H1 (cell line): ENCODE measurements at regions not wholly inside any gene's neighbourhood (a gene's known extent, or its start where the extent isn't known, plus 50 kb on each side); places are given as distances from the start of the nearest gene placed in this dataset.

Source experiments
- CTCF ChIA-PET: fragments of 300-600 bp; sonication (Branson Sonifier 250); formaldehyde crosslinking; loops from one replicate; lab custom pipeline; 2021; ENCODE audit not compliant: partially characterized antibody; lab: Charles Lee
- POLR2A ChIA-PET: fragments of 300-600 bp; sonication (Branson Sonifier 250); formaldehyde crosslinking; loops from one replicate; lab custom pipeline; 2021; ENCODE audit warnings: inconsistent platforms; ENCODE audit not compliant: partially characterized antibody; lab: Charles Lee
- DNase-seq, 2 experiments: peaks; one replicate each; pipeline versions ENCODE4 v3.0.0 to v3.0.0-alpha.2; 2010 to 2022; ENCODE audit warnings: low spot score in 2 of 2, low read depth in 1 of 2, mixed read lengths in 1 of 2
- FAIRE-seq: peaks from 2 replicates; lab custom pipeline; 2011; peaks lifted over from hg19 to GRCh38; lab: Jason Lieb, UNC
- H2AFZ ChIP-seq: 2 replicates; pipeline ENCODE4 v1.8.1; 2012; ENCODE audit warnings: low read length, inconsistent platforms
- H2AK5ac ChIP-seq: 2 replicates; pipeline ENCODE4 v1.6.1; 2013; ENCODE audit warnings: low read depth, low read length
- H2BK120ac ChIP-seq: replicated peaks from 2 replicates; pipeline ENCODE3; 2013; ENCODE audit warnings: low read depth, low read length, inconsistent platforms
- H2BK12ac ChIP-seq: 2 replicates; pipeline ENCODE4 v1.6.1; 2013; ENCODE audit warnings: low read depth, low read length
- H2BK15ac ChIP-seq: 2 replicates; pipeline ENCODE4 v1.6.1; 2013; ENCODE audit warnings: low read length
- H2BK20ac ChIP-seq: 2 replicates; pipeline ENCODE4 v1.6.1; 2013; ENCODE audit warnings: low read length
- H2BK5ac ChIP-seq: 2 replicates; pipeline ENCODE4 v1.6.1; 2013; ENCODE audit warnings: low read depth, low read length
- H3K14ac ChIP-seq: 2 replicates; pipeline ENCODE4 v1.6.1; 2013; ENCODE audit warnings: inconsistent platforms; ENCODE audit not compliant: insufficient read length
- H3K18ac ChIP-seq: 2 replicates; pipeline ENCODE4 v1.6.1; 2013; ENCODE audit warnings: low read length; ENCODE audit errors: extremely low read depth
- H3K23ac ChIP-seq: 2 replicates; pipeline ENCODE4 v1.6.1; 2013; ENCODE audit warnings: inconsistent platforms; ENCODE audit not compliant: insufficient read length
- H3K23me2 ChIP-seq: 2 replicates; pipeline ENCODE4 v1.6.1; 2013; ENCODE audit warnings: low read depth, low read length
- H3K27ac ChIP-seq: 2 replicates; pipeline ENCODE4 v1.6.1; 2011; ENCODE audit warnings: low read depth, low read length, inconsistent platforms
- H3K27me3 ChIP-seq, 4 experiments: replicated peaks in 1 of 4; 1 replicate in 1 of 4; 2 replicates in 3 of 4; pipeline versions ENCODE4 v1.6.1 to v1.8.1; 2011 to 2013; ENCODE audit warnings: low read length in 3 of 4, mild to moderate bottlenecking in 3 of 4, inconsistent platforms in 2 of 4, mixed read lengths in 2 of 4, moderate library complexity in 1 of 4; ENCODE audit not compliant: control insufficient read depth in 3 of 4, insufficient read depth in 3 of 4; ENCODE audit errors: extremely low read depth in 1 of 4
- H3K36me3 ChIP-seq, 4 experiments: 2 replicates each; pipeline versions ENCODE4 v1.6.1 to v1.8.1; 2011 to 2013; ENCODE audit warnings: mild to moderate bottlenecking in 4 of 4, low read length in 3 of 4, moderate library complexity in 2 of 4, control low read depth in 1 of 4, inconsistent platforms in 1 of 4; ENCODE audit not compliant: insufficient read depth in 4 of 4, control insufficient read depth in 2 of 4
- H3K4ac ChIP-seq: replicated peaks from 2 replicates; pipeline ENCODE3; 2013; ENCODE audit warnings: low read length, low read depth, mixed read lengths, inconsistent platforms; ENCODE audit not compliant: insufficient read length
- H3K4me1 ChIP-seq, 4 experiments: replicated peaks in 1 of 4; 1 replicate in 1 of 4; 2 replicates in 3 of 4; pipeline versions ENCODE4 v1.6.1 to v1.8.1; 2011 to 2013; ENCODE audit warnings: low read length in 3 of 4, inconsistent platforms in 2 of 4, mixed read lengths in 1 of 4; ENCODE audit not compliant: insufficient read depth in 4 of 4, control insufficient read depth in 3 of 4
- H3K4me2 ChIP-seq, 2 experiments: 2 replicates each; pipeline versions ENCODE4 v1.6.1 to v1.8.1; 2011 to 2013; ENCODE audit warnings: low read depth in 2 of 2, low read length in 2 of 2, control low read depth in 1 of 2, inconsistent platforms in 1 of 2, mild to moderate bottlenecking in 1 of 2; ENCODE audit not compliant: insufficient read depth in 1 of 2
- H3K4me3 ChIP-seq, 4 experiments: fragments of 200-600, 300-600 bp in 1 of 4; sonication (generic), shearing (Covaris generic), sonication (Bioruptor Twin) in 1 of 4; 2 replicates each; pipeline versions ENCODE4 v1.5.1 to v1.8.1; 2011 to 2016; ENCODE audit warnings: low read length in 4 of 4, low read depth in 3 of 4, control low read depth in 2 of 4, inconsistent platforms in 2 of 4, mild to moderate bottlenecking in 2 of 4, mixed read lengths in 1 of 4, moderate library complexity in 1 of 4; ENCODE audit not compliant: insufficient read depth in 2 of 4; ENCODE audit errors: extremely low read depth in 1 of 4
- H3K56ac ChIP-seq: replicated peaks from 2 replicates; pipeline ENCODE3; 2013; ENCODE audit warnings: low read depth, mild to moderate bottlenecking, mixed read lengths, low read length, inconsistent platforms; ENCODE audit not compliant: insufficient read length
- H3K79me1 ChIP-seq: 2 replicates; pipeline ENCODE4 v1.6.1; 2013; ENCODE audit warnings: low read depth, low read length, control low read depth
- H3K79me2 ChIP-seq, 2 experiments: 2 replicates each; pipeline versions ENCODE4 v1.6.1 to v1.8.1; 2012 to 2013; ENCODE audit warnings: low read length in 2 of 2, mild to moderate bottlenecking in 2 of 2, inconsistent platforms in 1 of 2; ENCODE audit not compliant: insufficient read depth in 2 of 2, control insufficient read depth in 1 of 2
- H3K9ac ChIP-seq, 4 experiments: replicated peaks in 1 of 4; 1 replicate in 1 of 4; 2 replicates in 3 of 4; pipeline versions ENCODE4 v1.6.1 to v1.8.1; 2011 to 2013; ENCODE audit warnings: low read depth in 3 of 4, low read length in 3 of 4, control low read depth in 2 of 4, mild to moderate bottlenecking in 2 of 4, moderate library complexity in 2 of 4, inconsistent platforms in 1 of 4; ENCODE audit errors: extremely low read depth in 1 of 4
- H3K9me3 ChIP-seq, 2 experiments: 2 replicates each; pipeline versions ENCODE4 v1.6.1 to v1.8.1; 2012 to 2013; ENCODE audit warnings: mild to moderate bottlenecking in 2 of 2, moderate library complexity in 2 of 2, control low read depth in 1 of 2, inconsistent platforms in 1 of 2, low read depth in 1 of 2, low read length in 1 of 2, mixed read lengths in 1 of 2; ENCODE audit not compliant: insufficient read depth in 2 of 2
- H4K20me1 ChIP-seq, 2 experiments: replicated peaks in 1 of 2; 2 replicates each; pipeline versions ENCODE3 to v1.8.1; 2011 to 2013; ENCODE audit warnings: inconsistent platforms in 2 of 2, low read length in 2 of 2, mild to moderate bottlenecking in 1 of 2; ENCODE audit not compliant: insufficient read depth in 2 of 2, control insufficient read depth in 1 of 2
- H4K5ac ChIP-seq: 2 replicates; pipeline ENCODE4 v1.6.1; 2013; ENCODE audit warnings: low read length, low read depth, mixed read lengths, inconsistent platforms; ENCODE audit not compliant: insufficient read length
- H4K8ac ChIP-seq: 2 replicates; pipeline ENCODE4 v1.8.0; 2013; ENCODE audit warnings: mild to moderate bottlenecking, moderate library complexity, low read length, inconsistent platforms; ENCODE audit not compliant: insufficient read depth; ENCODE audit errors: extremely low read depth
- H4K91ac ChIP-seq: replicated peaks from 2 replicates; pipeline ENCODE3; 2013; ENCODE audit warnings: low read length, mixed read lengths, inconsistent platforms; ENCODE audit not compliant: insufficient read length
- CHD2 ChIP-seq: IDR thresholded peaks from 2 replicates; pipeline ENCODE4 v1.6.1; 2012; ENCODE audit warnings: low read length, improper control_type of control experiment
- JUND ChIP-seq: IDR thresholded peaks from 2 replicates; pipeline ENCODE4 v1.6.1; 2011; ENCODE audit warnings: mild to moderate bottlenecking, improper control_type of control experiment, low read length
- KDM4A ChIP-seq: IDR thresholded peaks from one replicate; pipeline ENCODE4 v1.7.1; 2012; ENCODE audit warnings: low read depth, mild to moderate bottlenecking, moderate library complexity, low read length, inconsistent platforms; ENCODE audit not compliant: severe bottlenecking
- RFX5 ChIP-seq: IDR thresholded peaks from 2 replicates; pipeline ENCODE4 v1.6.1; 2011; ENCODE audit warnings: low read depth, low read length, improper control_type of control experiment, borderline replicate concordance
- WGBS, 2 experiments: shearing (Covaris generic) in 1 of 2; methylation state at CpG; one replicate each; pipeline versions ENCODE4 v1.1.6 to v1.1.7; 2013 to 2015; ENCODE audit warnings: low lambda C conversion rate in 2 of 2, mixed read lengths in 2 of 2, inconsistent platforms in 1 of 2, low coverage in 1 of 2, missing lambda C conversion rate in 1 of 2; ENCODE audit not compliant: insufficient replicate concordance in 2 of 2, insufficient coverage in 1 of 2, insufficient read length in 1 of 2; ENCODE audit errors: extremely low coverage in 1 of 2, missing lambda C conversion rate in 1 of 2; 5-methylcytosine and 5-hydroxymethylcytosine counted together
- TF ChIP-seq, protein P1 (sequence below), 3 experiments: IDR thresholded peaks; 1 replicate in 2 of 3; 2 replicates in 1 of 3; pipeline versions ENCODE4 v1.5.1 to v1.6.1; 2011; ENCODE audit warnings: low read length in 3 of 3, mild to moderate bottlenecking in 3 of 3, inconsistent platforms in 2 of 3, low read depth in 1 of 3, moderate library complexity in 1 of 3; ENCODE audit not compliant: insufficient read depth in 1 of 3; ENCODE audit errors: control extremely low read depth in 1 of 3

DNA sequence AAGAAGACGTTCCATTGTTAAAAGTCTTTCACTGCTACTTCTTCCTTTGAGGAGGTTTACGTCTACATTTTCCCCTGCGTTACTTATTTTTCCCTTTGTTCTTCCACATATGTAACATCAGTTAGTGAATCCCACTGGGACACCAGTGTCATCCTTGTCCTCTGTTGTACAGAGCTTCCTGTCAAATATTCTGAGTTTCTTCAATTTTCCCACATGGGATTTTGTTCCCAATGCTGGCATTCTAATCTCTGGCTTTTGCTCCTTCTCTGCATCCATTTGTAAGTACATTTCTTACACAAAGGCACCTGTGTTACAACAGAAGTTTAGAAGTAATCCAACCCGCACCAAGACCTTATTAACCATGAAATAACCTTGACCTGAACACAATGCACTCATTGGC is 627.4 kb upstream of the PFKP start:
- no peak for TF ChIP-seq JUND
- TF ChIP-seq KDM4A: no peak
- TF ChIP-seq CHD2: no peak
- no peak for TF ChIP-seq RFX5
- TF ChIP-seq, protein P1, sequence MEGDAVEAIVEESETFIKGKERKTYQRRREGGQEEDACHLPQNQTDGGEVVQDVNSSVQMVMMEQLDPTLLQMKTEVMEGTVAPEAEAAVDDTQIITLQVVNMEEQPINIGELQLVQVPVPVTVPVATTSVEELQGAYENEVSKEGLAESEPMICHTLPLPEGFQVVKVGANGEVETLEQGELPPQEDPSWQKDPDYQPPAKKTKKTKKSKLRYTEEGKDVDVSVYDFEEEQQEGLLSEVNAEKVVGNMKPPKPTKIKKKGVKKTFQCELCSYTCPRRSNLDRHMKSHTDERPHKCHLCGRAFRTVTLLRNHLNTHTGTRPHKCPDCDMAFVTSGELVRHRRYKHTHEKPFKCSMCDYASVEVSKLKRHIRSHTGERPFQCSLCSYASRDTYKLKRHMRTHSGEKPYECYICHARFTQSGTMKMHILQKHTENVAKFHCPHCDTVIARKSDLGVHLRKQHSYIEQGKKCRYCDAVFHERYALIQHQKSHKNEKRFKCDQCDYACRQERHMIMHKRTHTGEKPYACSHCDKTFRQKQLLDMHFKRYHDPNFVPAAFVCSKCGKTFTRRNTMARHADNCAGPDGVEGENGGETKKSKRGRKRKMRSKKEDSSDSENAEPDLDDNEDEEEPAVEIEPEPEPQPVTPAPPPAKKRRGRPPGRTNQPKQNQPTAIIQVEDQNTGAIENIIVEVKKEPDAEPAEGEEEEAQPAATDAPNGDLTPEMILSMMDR (IDR thresholded peaks at IDR 0.05; ENCODE audit: control extremely low read depth in 1 of 3, insufficient read depth in 1 of 3, low read depth in 1 of 3, low read length in 3 of 3): no peak
- Histone ChIP-seq H3K23ac (no peak overlapping the region), H2BK5ac (no peak overlapping the region), H3K27ac (no peak overlapping the region), H3K4me1 (no peaks in the 10 kb centered on the region), H4K20me1 (no peaks in the 10 kb centered on the region), H3K4me2 (no peak overlapping the region), H4K5ac (no peak overlapping the region), H2BK120ac (no peak overlapping the region), H3K36me3 (peaks cover 0 to 2% (median 0%) of the 10 kb centered on the region in 4 experiments; a peak in 1 of 8 replicates), H3K4ac (no peak overlapping the region), H2AK5ac (no peak overlapping the region), H2BK20ac (no peak overlapping the region), H3K56ac (no peak overlapping the region), H4K8ac (no peak overlapping the region), H2AFZ (no peak overlapping the region), H3K4me3 (no peak overlapping the region), H3K27me3 (no peaks in the 10 kb centered on the region), H4K91ac (no peak overlapping the region), H2BK12ac (no peak overlapping the region), H3K9ac (no peak overlapping the region), H3K18ac (no peak overlapping the region), H3K79me2 (no peaks in the 10 kb centered on the region), H3K79me1 (no peaks in the 10 kb centered on the region), H3K14ac (no peak overlapping the region), H3K9me3 (peaks cover 3 to 4% of the 10 kb centered on the region in 2 experiments; a peak in 2 of 4 replicates), H2BK15ac (no peak overlapping the region), H3K23me2 (no peaks in the 10 kb centered on the region)
- no peak for DNase-seq
- FAIRE-seq: no peak
- ChIA-PET POLR2A (no interaction called here), CTCF (no interaction called here)
- 93% methylated on average over 4 of the region's 4 CpGs; no CpG with 5 or more reads in 1 of the 2 experiments for WGBS, 2 experiments
